GM23248 (cell line): ENCODE measurements at regions not wholly inside any gene's neighbourhood (a gene's known extent, or its start where the extent isn't known, plus 50 kb on each side); places are given as distances from the start of the nearest gene placed in this dataset.

Experiments
- EZH2 ChIP-seq: fragments of 200-600 bp; sonication (generic); IDR thresholded peaks from 2 replicates; pipeline ENCODE4 v1.6.1; 2018; ENCODE audit warnings: antibody characterized with exemption, mild to moderate bottlenecking; ENCODE audit not compliant: insufficient read depth, poor library complexity, severe bottlenecking
- EZH2phosphoT487 ChIP-seq: fragments of 200-600 bp; sonication (generic); IDR thresholded peaks from 2 replicates; pipeline ENCODE4 v1.6.1; 2018; ENCODE audit warnings: antibody characterized with exemption, moderate library complexity, mild to moderate bottlenecking, low read depth; ENCODE audit not compliant: insufficient read depth

- TF ChIP-seq EZH2phosphoT487: no peak
- TF ChIP-seq EZH2: no peak
Observed at GRCh38 chr9:16272776-16273175, 597.7 kb downstream of the BNC2 start.
